ENCODE measurements at regions not wholly inside any gene's neighbourhood (a gene's known extent, or its start where the extent isn't known, plus 50 kb on each side); places are given as distances from the start of the nearest gene placed in this dataset.

- TF ChIP-seq, protein P1, sequence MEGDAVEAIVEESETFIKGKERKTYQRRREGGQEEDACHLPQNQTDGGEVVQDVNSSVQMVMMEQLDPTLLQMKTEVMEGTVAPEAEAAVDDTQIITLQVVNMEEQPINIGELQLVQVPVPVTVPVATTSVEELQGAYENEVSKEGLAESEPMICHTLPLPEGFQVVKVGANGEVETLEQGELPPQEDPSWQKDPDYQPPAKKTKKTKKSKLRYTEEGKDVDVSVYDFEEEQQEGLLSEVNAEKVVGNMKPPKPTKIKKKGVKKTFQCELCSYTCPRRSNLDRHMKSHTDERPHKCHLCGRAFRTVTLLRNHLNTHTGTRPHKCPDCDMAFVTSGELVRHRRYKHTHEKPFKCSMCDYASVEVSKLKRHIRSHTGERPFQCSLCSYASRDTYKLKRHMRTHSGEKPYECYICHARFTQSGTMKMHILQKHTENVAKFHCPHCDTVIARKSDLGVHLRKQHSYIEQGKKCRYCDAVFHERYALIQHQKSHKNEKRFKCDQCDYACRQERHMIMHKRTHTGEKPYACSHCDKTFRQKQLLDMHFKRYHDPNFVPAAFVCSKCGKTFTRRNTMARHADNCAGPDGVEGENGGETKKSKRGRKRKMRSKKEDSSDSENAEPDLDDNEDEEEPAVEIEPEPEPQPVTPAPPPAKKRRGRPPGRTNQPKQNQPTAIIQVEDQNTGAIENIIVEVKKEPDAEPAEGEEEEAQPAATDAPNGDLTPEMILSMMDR (IDR thresholded peaks at IDR 0.05), result no peak
- TF ChIP-seq POLR2A (IDR thresholded peaks at IDR 0.05), result no peak
Measured at GRCh38 chr3:166351461-166351860, 514.2 kb upstream of the BCHE start.

Data from body of pancreas (tissue), 4 donors.